ENCODE measurements at regions not wholly inside any gene's neighbourhood (a gene's known extent, or its start where the extent isn't known, plus 50 kb on each side); places are given as distances from the start of the nearest gene placed in this dataset.

GRCh38 chr7:155395176-155395797, 62.6 kb upstream of the EN2 start (continued):
- TF ChIP-seq TAF7 (tag; IDR thresholded peaks at IDR 0.05): no peak
- no peak for TF ChIP-seq FOXA3 (CRISPR knock-in tag; conservative IDR thresholded peaks at IDR 0.05 in 1 of 2, IDR thresholded peaks at IDR 0.05 in 1 of 2)
- TF ChIP-seq HDAC8 (tag; IDR thresholded peaks at IDR 0.05): no peak
- TF ChIP-seq ZBTB7A (IDR thresholded peaks at IDR 0.05; ENCODE audit: borderline replicate concordance, control insufficient read depth, low read depth, low read length): no peak

DNA sequence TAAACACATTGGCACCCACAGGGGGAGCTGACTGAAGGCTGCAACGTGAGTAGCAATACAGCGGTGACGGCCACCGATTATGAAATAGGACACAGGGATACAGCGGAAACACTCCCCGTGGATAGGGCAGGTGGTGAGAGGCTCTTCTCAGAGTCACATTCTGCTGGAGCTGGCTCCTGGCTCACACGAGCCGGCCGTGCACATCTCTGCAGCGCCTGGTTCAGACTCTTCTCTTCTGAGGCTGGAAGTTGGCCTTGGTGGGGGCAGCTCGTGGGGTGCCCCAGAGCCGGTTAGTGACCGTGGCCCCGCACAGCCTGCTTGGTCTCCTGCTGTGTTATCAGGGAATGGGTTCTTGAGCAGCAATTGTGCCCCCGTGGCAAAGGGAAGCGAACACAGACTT, 61.3 kb upstream of the EN2 start:
- in situ Hi-C loops (cut with MboI) (loop anchor here (25.0 kb wide), 1 partner anchor 366 kb away; no protein-coding TSS in a partner anchor), intact Hi-C loops (cut with micrococcal nuclease) (no loop called here)
- no peak overlapping the region for H3K4me3 ChIP-seq
- ChIA-PET POLR2A (interaction anchor here (0.7 to 1.9 kb wide), 4 partner anchors 11 to 54 kb away, joined by 3 to 4 read pairs (median 3); no protein-coding TSS in a partner anchor), CTCF (ENCODE audit: low intra/inter-chr PET ratio) (interaction anchor here (0.6 kb wide), 1 partner anchor 326 kb away, joined by 3 read pairs; no protein-coding TSS in a partner anchor)
- peaks cover 0 to 14% of the 10 kb centered on the region in 2 experiments; a peak in 1 of 5 replicates for H3K4me1 ChIP-seq (replicated peaks in 1 of 2; ENCODE audit: control insufficient read depth in 2 of 2, insufficient read depth in 2 of 2, low read length in 2 of 2)
- FAIRE-seq: peak; percentile 11
- peak; percentile 16; the same call in 2 of the 3 replicates for ATAC-seq
- H3K9ac ChIP-seq (ENCODE audit: insufficient read depth in 1 of 2, low read depth in 2 of 2, low read length in 2 of 2): no peak overlapping the region
- H3K27ac ChIP-seq (ENCODE audit: extremely low read depth, low read depth, low read length): no peak overlapping the region
- H2AFZ ChIP-seq (ENCODE audit: low read depth, low read length): no peak overlapping the region
- H4K20me1 ChIP-seq (replicated peaks; ENCODE audit: control insufficient read depth, insufficient read depth, low read length): no peaks in the 10 kb centered on the region
- H3K36me3 ChIP-seq (ENCODE audit: control insufficient read depth, insufficient read depth, low read length): no peaks in the 10 kb centered on the region
- H3K27me3 ChIP-seq (ENCODE audit: control insufficient read depth in 2 of 2, insufficient read depth in 2 of 2, low read length in 2 of 2): peaks cover 45 to 83% of the 10 kb centered on the region in 2 experiments
- 3% methylated on average over 16 of the region's 16 CpGs for WGBS (ENCODE audit: insufficient coverage, low coverage, missing lambda C conversion rate)
- H3K4me2 ChIP-seq (ENCODE audit: insufficient read depth, low read length): no peak overlapping the region
- no peaks in the 10 kb centered on the region for H3K79me2 ChIP-seq (ENCODE audit: control insufficient read depth, insufficient read depth, low read length)
- H3K9me3 ChIP-seq (replicated peaks; ENCODE audit: control insufficient read depth, insufficient read depth, low read depth, low read length): no peaks in the 10 kb centered on the region
- BruUV-seq (replicated peaks): no TSS peak
- TF ChIP-seq ZNF23 (CRISPR knock-in tag; IDR thresholded peaks at IDR 0.05) (no peak), CTCFL (IDR thresholded peaks at IDR 0.05; ENCODE audit: borderline replicate concordance, insufficient read depth, low read depth, low read length, poor library complexity, severe bottlenecking) (peak; percentile 4)
- peak in 1 of 4 experiments; percentile 44 for DNase-seq (ENCODE audit: extremely low read depth in 1 of 4, low spot score in 3 of 4)
- H3K9me1 ChIP-seq (ENCODE audit: control insufficient read depth, insufficient read depth, low read length): no peaks in the 10 kb centered on the region

Measured in K562 (cell line).